ENCODE measurements at regions not wholly inside any gene's neighbourhood (a gene's known extent, or its start where the extent isn't known, plus 50 kb on each side); places are given as distances from the start of the nearest gene placed in this dataset.

DNA sequence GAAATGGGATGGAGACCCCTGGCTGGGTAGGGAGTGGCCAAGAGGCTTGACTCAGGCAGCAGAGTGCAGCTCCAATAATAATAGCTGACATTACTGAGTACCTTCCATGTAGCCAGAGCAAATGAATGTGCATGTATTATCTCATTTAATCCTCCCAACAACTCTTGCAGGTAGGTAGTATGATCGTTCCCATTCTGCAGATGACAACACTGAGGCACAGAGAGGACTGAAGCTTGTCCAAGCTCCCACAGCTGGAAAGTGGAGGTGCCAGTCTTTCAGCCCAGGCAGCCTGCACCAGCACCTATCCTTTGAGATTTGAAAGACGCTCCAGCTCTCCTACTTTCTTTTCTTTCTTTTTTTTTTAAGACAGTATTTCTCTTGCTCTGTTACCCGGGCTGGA, 87.6 kb downstream of the PCDH1 start:
- no peak overlapping the region for H3K27ac ChIP-seq (ENCODE audit: low read length in 2 of 2)
- DNase-seq (no peak), ATAC-seq (ENCODE audit: low read depth) (no peak)
- H3K4me1 ChIP-seq (ENCODE audit: control insufficient read depth in 2 of 2, insufficient read depth in 2 of 2, low read length in 2 of 2): no peaks in the 10 kb centered on the region
- peaks cover 42% of the 10 kb centered on the region for H3K27me3 Mint-ChIP-seq
- H3K27me3 ChIP-seq (replicated peaks in 1 of 4; ENCODE audit: control extremely low read depth in 1 of 4, control insufficient read depth in 3 of 4, insufficient read depth in 4 of 4, low read length in 3 of 4): peaks cover 0 to 18% (median 0%) of the 10 kb centered on the region in 4 experiments
- no peak overlapping the region for H3K4me3 Mint-ChIP-seq
- ChIA-PET POLR2A (no interaction called here), CTCF (no interaction called here)
- H2AFZ ChIP-seq (ENCODE audit: insufficient read depth, low read depth, low read length, poor library complexity, severe bottlenecking): no peak overlapping the region
- no peaks in the 10 kb centered on the region for H3K9me3 Mint-ChIP-seq (ENCODE audit: insufficient read depth)
- intact Hi-C loops (cut with micrococcal nuclease): no loop called here
- no peak overlapping the region for H3K4me3 ChIP-seq (ENCODE audit: control extremely low read depth in 1 of 5, extremely low read depth in 1 of 5, insufficient read depth in 1 of 5, low read depth in 2 of 5, low read length in 4 of 5)
- H4K20me1 ChIP-seq (ENCODE audit: control insufficient read depth, insufficient read depth, low read length, poor library complexity, severe bottlenecking): no peaks in the 10 kb centered on the region
- 80% methylated on average over 2 of the region's 3 CpGs for WGBS (ENCODE audit: insufficient coverage)
- H3K36me3 ChIP-seq (replicated peaks in 1 of 2; ENCODE audit: control extremely low read depth in 1 of 2, control insufficient read depth in 1 of 2, extremely low read depth in 1 of 2, insufficient read depth in 2 of 2, low read length in 1 of 2): no peaks in the 10 kb centered on the region
- H3K9ac ChIP-seq (ENCODE audit: low read length): no peak overlapping the region
- no peaks in the 10 kb centered on the region for H3K79me2 ChIP-seq (ENCODE audit: control insufficient read depth, insufficient read depth, low read length)
- H3K9me3 ChIP-seq (ENCODE audit: control extremely low read depth in 1 of 3, control insufficient read depth in 2 of 3, insufficient read depth in 1 of 3, low read length in 2 of 3): no peaks in the 10 kb centered on the region
- TF ChIP-seq CTCF (IDR thresholded peaks at IDR 0.05) (no peak), EZH2 (IDR thresholded peaks at IDR 0.05; ENCODE audit: borderline replicate concordance, insufficient read depth, low read depth, low read length, poor library complexity, severe bottlenecking) (no peak)
- H3K4me2 ChIP-seq (replicated peaks; ENCODE audit: low read depth, low read length, poor library complexity, severe bottlenecking): no peak overlapping the region
- H3K27ac Mint-ChIP-seq: no peak overlapping the region
- no peaks in the 10 kb centered on the region for H3K4me1 Mint-ChIP-seq

GRCh38 chr5:141789330-141789729, 88.9 kb downstream of the PCDH1 start:
- Mint-ChIP-seq H3K9me3 (ENCODE audit: insufficient read depth) (no peaks in the 10 kb centered on the region), H3K4me1 (no peaks in the 10 kb centered on the region), H3K27ac (no peak overlapping the region), H3K27me3 (peaks cover 42% of the 10 kb centered on the region), H3K4me3 (no peak overlapping the region)
- Histone ChIP-seq H3K79me2 (ENCODE audit: control insufficient read depth, insufficient read depth, low read length) (no peaks in the 10 kb centered on the region), H3K4me2 (replicated peaks; ENCODE audit: low read depth, low read length, poor library complexity, severe bottlenecking) (no peak overlapping the region), H3K27me3 (replicated peaks in 1 of 4; ENCODE audit: control extremely low read depth in 1 of 4, control insufficient read depth in 3 of 4, insufficient read depth in 4 of 4, low read length in 3 of 4) (peaks cover 0 to 18% (median 0%) of the 10 kb centered on the region in 4 experiments), H3K9ac (ENCODE audit: low read length) (no peak overlapping the region), H2AFZ (ENCODE audit: insufficient read depth, low read depth, low read length, poor library complexity, severe bottlenecking) (no peak overlapping the region), H3K4me3 (ENCODE audit: control extremely low read depth in 1 of 5, extremely low read depth in 1 of 5, insufficient read depth in 1 of 5, low read depth in 2 of 5, low read length in 4 of 5) (no peak overlapping the region), H4K20me1 (ENCODE audit: control insufficient read depth, insufficient read depth, low read length, poor library complexity, severe bottlenecking) (no peaks in the 10 kb centered on the region), H3K36me3 (replicated peaks in 1 of 2; ENCODE audit: control extremely low read depth in 1 of 2, control insufficient read depth in 1 of 2, extremely low read depth in 1 of 2, insufficient read depth in 2 of 2, low read length in 1 of 2) (no peaks in the 10 kb centered on the region), H3K4me1 (ENCODE audit: control insufficient read depth in 2 of 2, insufficient read depth in 2 of 2, low read length in 2 of 2) (no peaks in the 10 kb centered on the region), H3K9me3 (ENCODE audit: control extremely low read depth in 1 of 3, control insufficient read depth in 2 of 3, insufficient read depth in 1 of 3, low read length in 2 of 3) (no peaks in the 10 kb centered on the region), H3K27ac (ENCODE audit: low read length in 2 of 2) (no peak overlapping the region)
- CTCF ChIA-PET: no interaction called here
- ATAC-seq (ENCODE audit: low read depth) (no peak), DNase-seq (no peak)
- 71% methylated on average over 2 of the region's 5 CpGs for WGBS (ENCODE audit: insufficient coverage)
- POLR2A ChIA-PET: no interaction called here
- intact Hi-C loops (cut with micrococcal nuclease): no loop called here
- TF ChIP-seq CTCF (IDR thresholded peaks at IDR 0.05) (no peak), EZH2 (IDR thresholded peaks at IDR 0.05; ENCODE audit: borderline replicate concordance, insufficient read depth, low read depth, low read length, poor library complexity, severe bottlenecking) (no peak)

Measured in B cell (primary cell).